ENCODE measurements at regions not wholly inside any gene's neighbourhood (a gene's known extent, or its start where the extent isn't known, plus 50 kb on each side); places are given as distances from the start of the nearest gene placed in this dataset.

GRCh38 chr16:73191660-73192046, 143.7 kb upstream of the ZFHX3 start:
- no peak for DNase-seq (ENCODE audit: low spot score)
- no peak for ATAC-seq (ENCODE audit: low FRiP score)
- TF ChIP-seq CTCF (IDR thresholded peaks at IDR 0.05): no peak

GRCh38 chr16:73190688-73191659, 143.0 kb upstream of the ZFHX3 start:
- ATAC-seq (ENCODE audit: low FRiP score): no peak
- no peak for DNase-seq (ENCODE audit: low spot score)
- no peak for TF ChIP-seq CTCF (IDR thresholded peaks at IDR 0.05)

GRCh38 chr16:73190256-73190655, 142.3 kb upstream of the ZFHX3 start:
- no peak for TF ChIP-seq CTCF (IDR thresholded peaks at IDR 0.05)
- no peak for DNase-seq (ENCODE audit: low spot score)
- no peak for ATAC-seq (ENCODE audit: low FRiP score)

- no peak for TF ChIP-seq CTCF (IDR thresholded peaks at IDR 0.05)
- no peak for ATAC-seq (ENCODE audit: low FRiP score)
- DNase-seq (ENCODE audit: low spot score): no peak
These were observed 141.2 kb upstream of the ZFHX3 start for GRCh38 chr16:73189136-73189535.

GRCh38 chr16:73186752-73187601, 139.0 kb upstream of the ZFHX3 start:
- ATAC-seq (ENCODE audit: low FRiP score): no peak
- DNase-seq (ENCODE audit: low spot score): no peak
- no peak for TF ChIP-seq CTCF (IDR thresholded peaks at IDR 0.05)

GRCh38 chr16:73185737-73186136, 137.8 kb upstream of the ZFHX3 start:
- no peak for ATAC-seq (ENCODE audit: low FRiP score)
- no peak for DNase-seq (ENCODE audit: low spot score)
- TF ChIP-seq CTCF (IDR thresholded peaks at IDR 0.05): no peak

Measured in omental fat pad (tissue), 3 donors.